GM23338 (cell line): ENCODE measurements at regions not wholly inside any gene's neighbourhood (a gene's known extent, or its start where the extent isn't known, plus 50 kb on each side); places are given as distances from the start of the nearest gene placed in this dataset.

Experiments used
- ATAC-seq: fragments of 200-7000 bp; cut with Tn5 transposase; 3 replicates; pipeline ENCODE4 v1.9.1; 2020
- DNase-seq: peaks from one replicate; pipeline ENCODE4 v3.0.0-alpha.2; 2015; ENCODE audit warnings: low spot score
- H2AFZ ChIP-seq: fragments of 200-600 bp; sonication (generic); 2 replicates; pipeline ENCODE4 v1.8.0; 2016; ENCODE audit warnings: antibody characterized with exemption, mild to moderate bottlenecking, moderate library complexity
- H3F3A ChIP-seq: fragments of 200-600 bp; sonication (generic); replicated peaks from 2 replicates; pipeline ENCODE4 v1.8.0; 2017; ENCODE audit warnings: antibody characterized with exemption, mixed run types, low read depth
- H3K27ac ChIP-seq: fragments of 200-600 bp; sonication (generic); 2 replicates; pipeline ENCODE4 v1.6.1; 2016; ENCODE audit warnings: low read depth
- H3K27me3 ChIP-seq: fragments of 200-600 bp; sonication (generic); 2 replicates; pipeline ENCODE4 v1.8.0; 2016; ENCODE audit warnings: mild to moderate bottlenecking, mixed run types, moderate library complexity; ENCODE audit not compliant: insufficient read depth
- H3K36me3 ChIP-seq: fragments of 200-600 bp; sonication (generic); 2 replicates; pipeline ENCODE4 v1.8.0; 2016; ENCODE audit warnings: mild to moderate bottlenecking; ENCODE audit not compliant: insufficient read depth
- H3K4me1 ChIP-seq: fragments of 200-600 bp; sonication (generic); 2 replicates; pipeline ENCODE4 v1.8.0; 2016; ENCODE audit warnings: mild to moderate bottlenecking, moderate library complexity; ENCODE audit not compliant: insufficient read depth
- H3K4me2 ChIP-seq: fragments of 200-600 bp; sonication (generic); 2 replicates; pipeline ENCODE4 v1.7.1; 2017; ENCODE audit warnings: mixed run types
- H3K4me3 ChIP-seq: fragments of 200-600 bp; sonication (generic); 2 replicates; pipeline ENCODE4 v1.6.1; 2016; ENCODE audit warnings: mixed run types
- H3K79me2 ChIP-seq: fragments of 200-600 bp; sonication (generic); replicated peaks from 2 replicates; pipeline ENCODE4 v1.8.0; 2017; ENCODE audit warnings: mild to moderate bottlenecking; ENCODE audit not compliant: insufficient read depth
- H3K9me2 ChIP-seq: fragments of 200-600 bp; sonication (generic); 2 replicates; pipeline ENCODE4 v1.8.0; 2017; ENCODE audit not compliant: insufficient read depth
- H4K20me1 ChIP-seq: fragments of 200-600 bp; sonication (generic); replicated peaks from 2 replicates; pipeline ENCODE4 v1.8.0; 2017; ENCODE audit warnings: mild to moderate bottlenecking; ENCODE audit not compliant: insufficient read depth
- H3K27ac Mint-ChIP-seq: 2 replicates; pipeline ENCODE4 v1.8.0; 2020; ENCODE audit warnings: inconsistent platforms, mild to moderate bottlenecking, moderate library complexity, mixed read lengths
- H3K27me3 Mint-ChIP-seq: 3 replicates; pipeline ENCODE4 v1.8.0; 2022; ENCODE audit warnings: low read depth, mild to moderate bottlenecking, moderate library complexity, mixed read lengths, inconsistent platforms; ENCODE audit not compliant: insufficient read depth, poor library complexity
- H3K36me3 Mint-ChIP-seq: 3 replicates; pipeline ENCODE4 v1.8.0; 2021; ENCODE audit warnings: low read depth, mild to moderate bottlenecking, inconsistent platforms, moderate library complexity, mixed read lengths
- H3K4me1 Mint-ChIP-seq: 3 replicates; pipeline ENCODE4 v1.8.0; 2020; ENCODE audit warnings: mild to moderate bottlenecking, inconsistent platforms, mixed read lengths
- H3K4me3 Mint-ChIP-seq: 3 replicates; pipeline ENCODE4 v1.8.0; 2021; ENCODE audit warnings: moderate library complexity, mild to moderate bottlenecking, inconsistent platforms, mixed read lengths
- H3K9me3 Mint-ChIP-seq: 3 replicates; pipeline ENCODE4 v1.8.0; 2020; ENCODE audit warnings: moderate library complexity, mild to moderate bottlenecking, inconsistent platforms, mixed read lengths
- CREB1 ChIP-seq: fragments of 250-450 bp; sonication (Bioruptor Pico); IDR thresholded peaks from 2 replicates; pipeline ENCODE4 v1.5.0; 2020; ENCODE audit warnings: low read depth, mild to moderate bottlenecking, moderate library complexity
- ETS1 ChIP-seq: IDR thresholded peaks from 2 replicates; pipeline ENCODE4 v1.6.1; 2016; ENCODE audit warnings: antibody characterized with exemption
- EZH2phosphoT487 ChIP-seq: fragments of 200-600 bp; sonication (generic); IDR thresholded peaks from one replicate; pipeline ENCODE4 v1.8.1; 2018; ENCODE audit warnings: antibody characterized with exemption; ENCODE audit not compliant: unreplicated experiment
- JUNB ChIP-seq: IDR thresholded peaks from one replicate; pipeline ENCODE4 v1.6.1; 2016; ENCODE audit warnings: antibody characterized with exemption; ENCODE audit not compliant: unreplicated experiment
- NANOG ChIP-seq: IDR thresholded peaks from 2 replicates; pipeline ENCODE4 v1.6.1; 2016; ENCODE audit warnings: antibody characterized with exemption, borderline replicate concordance
- ZNF114 ChIP-seq: fragments of 250-450 bp; sonication (Bioruptor Pico); IDR thresholded peaks from 2 replicates; pipeline ENCODE4 v1.5.0; 2020; ENCODE audit warnings: mild to moderate bottlenecking, moderate library complexity
- ZNF331 ChIP-seq: fragments of 250-450 bp; sonication (Bioruptor Pico); IDR thresholded peaks from 2 replicates; pipeline ENCODE4 v1.5.0; 2020; ENCODE audit warnings: low read depth, mild to moderate bottlenecking, moderate library complexity
- TF ChIP-seq, protein P1 (sequence below): fragments of 250-450 bp; sonication (Bioruptor Pico); IDR thresholded peaks from 2 replicates; pipeline ENCODE4 v1.5.0; 2020; ENCODE audit warnings: mild to moderate bottlenecking, moderate library complexity
- TF ChIP-seq, protein P2 (sequence below): IDR thresholded peaks from one replicate; pipeline ENCODE4 v1.6.1; 2018; ENCODE audit warnings: antibody characterized with exemption; ENCODE audit not compliant: unreplicated experiment

DNA sequence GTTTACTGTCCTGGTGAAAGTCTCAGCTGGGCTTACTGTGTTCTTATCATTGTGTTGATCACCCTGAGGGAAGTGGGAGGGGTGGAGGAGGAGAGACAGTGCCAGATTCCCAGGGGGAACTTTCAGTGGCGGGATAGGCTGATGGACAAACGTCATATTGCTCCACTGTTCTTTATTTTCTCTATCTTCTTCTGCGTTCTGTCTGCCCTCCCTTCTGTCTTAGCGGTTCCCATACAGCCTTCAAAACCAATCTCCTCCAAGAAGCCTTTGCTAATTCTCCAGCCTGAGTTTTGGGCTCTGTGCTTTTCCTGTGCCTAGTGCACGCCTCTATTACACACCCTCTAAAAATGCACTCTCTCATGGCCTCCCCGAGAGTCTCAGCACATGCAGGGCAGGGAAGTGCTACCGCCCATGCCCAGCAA, 448.7 kb upstream of the FAT1 start:
- Histone ChIP-seq H2AFZ (no peak overlapping the region), H4K20me1 (no peaks in the 10 kb centered on the region), H3F3A (no peaks in the 10 kb centered on the region), H3K36me3 (no peaks in the 10 kb centered on the region), H3K27me3 (no peaks in the 10 kb centered on the region), H3K4me1 (no peaks in the 10 kb centered on the region), H3K27ac (no peak overlapping the region), H3K4me2 (no peak overlapping the region), H3K4me3 (no peak overlapping the region), H3K9me2 (no peaks in the 10 kb centered on the region), H3K79me2 (no peaks in the 10 kb centered on the region)
- Mint-ChIP-seq H3K4me1 (no peaks in the 10 kb centered on the region), H3K27ac (no peak overlapping the region), H3K9me3 (no peaks in the 10 kb centered on the region), H3K27me3 (peaks cover 2% of the 10 kb centered on the region), H3K4me3 (no peak overlapping the region), H3K36me3 (no peaks in the 10 kb centered on the region)
- no peak for DNase-seq
- ATAC-seq = no peak
- TF ChIP-seq ETS1 (no peak), JUNB (no peak), ZNF114 (CRISPR knock-in tag) (no peak), CREB1 (no peak), ZNF331 (CRISPR knock-in tag) (no peak), EZH2phosphoT487 (no peak), NANOG (no peak)

- no peaks in the 10 kb centered on the region for H3K79me2 ChIP-seq
- no peaks in the 10 kb centered on the region for H3K4me1 ChIP-seq
- no peak overlapping the region for H2AFZ ChIP-seq
- H3F3A ChIP-seq = no peaks in the 10 kb centered on the region
- H3K9me2 ChIP-seq = no peaks in the 10 kb centered on the region
- Mint-ChIP-seq H3K4me1 (peaks cover 10% of the 10 kb centered on the region), H3K9me3 (no peaks in the 10 kb centered on the region), H3K4me3 (no peak overlapping the region), H3K36me3 (no peaks in the 10 kb centered on the region), H3K27me3 (peaks cover 2% of the 10 kb centered on the region), H3K27ac (no peak overlapping the region)
- DNase-seq (no peak), ATAC-seq (no peak)
- H3K27ac ChIP-seq = no peak overlapping the region
- H3K36me3 ChIP-seq = no peaks in the 10 kb centered on the region
- H4K20me1 ChIP-seq = no peaks in the 10 kb centered on the region
- H3K4me3 ChIP-seq = no peak overlapping the region
- H3K4me2 ChIP-seq = no peak overlapping the region
- no peaks in the 10 kb centered on the region for H3K27me3 ChIP-seq
- TF ChIP-seq ZNF331 (CRISPR knock-in tag) (no peak), EZH2phosphoT487 (no peak), ETS1 (no peak)
- TF ChIP-seq, protein P1, sequence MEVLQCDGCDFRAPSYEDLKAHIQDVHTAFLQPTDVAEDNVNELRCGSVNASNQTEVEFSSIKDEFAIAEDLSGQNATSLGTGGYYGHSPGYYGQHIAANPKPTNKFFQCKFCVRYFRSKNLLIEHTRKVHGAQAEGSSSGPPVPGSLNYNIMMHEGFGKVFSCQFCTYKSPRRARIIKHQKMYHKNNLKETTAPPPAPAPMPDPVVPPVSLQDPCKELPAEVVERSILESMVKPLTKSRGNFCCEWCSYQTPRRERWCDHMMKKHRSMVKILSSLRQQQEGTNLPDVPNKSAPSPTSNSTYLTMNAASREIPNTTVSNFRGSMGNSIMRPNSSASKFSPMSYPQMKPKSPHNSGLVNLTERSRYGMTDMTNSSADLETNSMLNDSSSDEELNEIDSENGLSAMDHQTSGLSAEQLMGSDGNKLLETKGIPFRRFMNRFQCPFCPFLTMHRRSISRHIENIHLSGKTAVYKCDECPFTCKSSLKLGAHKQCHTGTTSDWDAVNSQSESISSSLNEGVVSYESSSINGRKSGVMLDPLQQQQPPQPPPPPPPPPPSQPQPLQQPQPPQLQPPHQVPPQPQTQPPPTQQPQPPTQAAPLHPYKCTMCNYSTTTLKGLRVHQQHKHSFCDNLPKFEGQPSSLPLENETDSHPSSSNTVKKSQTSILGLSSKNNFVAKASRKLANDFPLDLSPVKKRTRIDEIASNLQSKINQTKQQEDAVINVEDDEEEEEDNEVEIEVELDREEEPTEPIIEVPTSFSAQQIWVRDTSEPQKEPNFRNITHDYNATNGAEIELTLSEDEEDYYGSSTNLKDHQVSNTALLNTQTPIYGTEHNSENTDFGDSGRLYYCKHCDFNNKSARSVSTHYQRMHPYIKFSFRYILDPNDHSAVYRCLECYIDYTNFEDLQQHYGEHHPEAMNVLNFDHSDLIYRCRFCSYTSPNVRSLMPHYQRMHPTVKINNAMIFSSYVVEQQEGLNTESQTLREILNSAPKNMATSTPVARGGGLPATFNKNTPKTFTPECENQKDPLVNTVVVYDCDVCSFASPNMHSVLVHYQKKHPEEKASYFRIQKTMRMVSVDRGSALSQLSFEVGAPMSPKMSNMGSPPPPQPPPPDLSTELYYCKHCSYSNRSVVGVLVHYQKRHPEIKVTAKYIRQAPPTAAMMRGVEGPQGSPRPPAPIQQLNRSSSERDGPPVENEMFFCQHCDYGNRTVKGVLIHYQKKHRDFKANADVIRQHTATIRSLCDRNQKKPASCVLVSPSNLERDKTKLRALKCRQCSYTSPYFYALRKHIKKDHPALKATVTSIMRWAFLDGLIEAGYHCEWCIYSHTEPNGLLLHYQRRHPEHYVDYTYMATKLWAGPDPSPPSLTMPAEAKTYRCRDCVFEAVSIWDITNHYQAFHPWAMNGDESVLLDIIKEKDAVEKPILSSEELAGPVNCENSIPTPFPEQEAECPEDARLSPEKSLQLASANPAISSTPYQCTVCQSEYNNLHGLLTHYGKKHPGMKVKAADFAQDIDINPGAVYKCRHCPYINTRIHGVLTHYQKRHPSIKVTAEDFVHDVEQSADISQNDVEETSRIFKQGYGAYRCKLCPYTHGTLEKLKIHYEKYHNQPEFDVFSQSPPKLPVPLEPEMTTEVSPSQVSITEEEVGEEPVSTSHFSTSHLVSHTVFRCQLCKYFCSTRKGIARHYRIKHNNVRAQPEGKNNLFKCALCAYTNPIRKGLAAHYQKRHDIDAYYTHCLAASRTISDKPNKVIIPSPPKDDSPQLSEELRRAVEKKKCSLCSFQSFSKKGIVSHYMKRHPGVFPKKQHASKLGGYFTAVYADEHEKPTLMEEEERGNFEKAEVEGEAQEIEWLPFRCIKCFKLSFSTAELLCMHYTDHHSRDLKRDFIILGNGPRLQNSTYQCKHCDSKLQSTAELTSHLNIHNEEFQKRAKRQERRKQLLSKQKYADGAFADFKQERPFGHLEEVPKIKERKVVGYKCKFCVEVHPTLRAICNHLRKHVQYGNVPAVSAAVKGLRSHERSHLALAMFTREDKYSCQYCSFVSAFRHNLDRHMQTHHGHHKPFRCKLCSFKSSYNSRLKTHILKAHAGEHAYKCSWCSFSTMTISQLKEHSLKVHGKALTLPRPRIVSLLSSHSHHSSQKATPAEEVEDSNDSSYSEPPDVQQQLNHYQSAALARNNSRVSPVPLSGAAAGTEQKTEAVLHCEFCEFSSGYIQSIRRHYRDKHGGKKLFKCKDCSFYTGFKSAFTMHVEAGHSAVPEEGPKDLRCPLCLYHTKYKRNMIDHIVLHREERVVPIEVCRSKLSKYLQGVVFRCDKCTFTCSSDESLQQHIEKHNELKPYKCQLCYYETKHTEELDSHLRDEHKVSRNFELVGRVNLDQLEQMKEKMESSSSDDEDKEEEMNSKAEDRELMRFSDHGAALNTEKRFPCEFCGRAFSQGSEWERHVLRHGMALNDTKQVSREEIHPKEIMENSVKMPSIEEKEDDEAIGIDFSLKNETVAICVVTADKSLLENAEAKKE (CRISPR knock-in tag) = no peak
- TF ChIP-seq, protein P2, sequence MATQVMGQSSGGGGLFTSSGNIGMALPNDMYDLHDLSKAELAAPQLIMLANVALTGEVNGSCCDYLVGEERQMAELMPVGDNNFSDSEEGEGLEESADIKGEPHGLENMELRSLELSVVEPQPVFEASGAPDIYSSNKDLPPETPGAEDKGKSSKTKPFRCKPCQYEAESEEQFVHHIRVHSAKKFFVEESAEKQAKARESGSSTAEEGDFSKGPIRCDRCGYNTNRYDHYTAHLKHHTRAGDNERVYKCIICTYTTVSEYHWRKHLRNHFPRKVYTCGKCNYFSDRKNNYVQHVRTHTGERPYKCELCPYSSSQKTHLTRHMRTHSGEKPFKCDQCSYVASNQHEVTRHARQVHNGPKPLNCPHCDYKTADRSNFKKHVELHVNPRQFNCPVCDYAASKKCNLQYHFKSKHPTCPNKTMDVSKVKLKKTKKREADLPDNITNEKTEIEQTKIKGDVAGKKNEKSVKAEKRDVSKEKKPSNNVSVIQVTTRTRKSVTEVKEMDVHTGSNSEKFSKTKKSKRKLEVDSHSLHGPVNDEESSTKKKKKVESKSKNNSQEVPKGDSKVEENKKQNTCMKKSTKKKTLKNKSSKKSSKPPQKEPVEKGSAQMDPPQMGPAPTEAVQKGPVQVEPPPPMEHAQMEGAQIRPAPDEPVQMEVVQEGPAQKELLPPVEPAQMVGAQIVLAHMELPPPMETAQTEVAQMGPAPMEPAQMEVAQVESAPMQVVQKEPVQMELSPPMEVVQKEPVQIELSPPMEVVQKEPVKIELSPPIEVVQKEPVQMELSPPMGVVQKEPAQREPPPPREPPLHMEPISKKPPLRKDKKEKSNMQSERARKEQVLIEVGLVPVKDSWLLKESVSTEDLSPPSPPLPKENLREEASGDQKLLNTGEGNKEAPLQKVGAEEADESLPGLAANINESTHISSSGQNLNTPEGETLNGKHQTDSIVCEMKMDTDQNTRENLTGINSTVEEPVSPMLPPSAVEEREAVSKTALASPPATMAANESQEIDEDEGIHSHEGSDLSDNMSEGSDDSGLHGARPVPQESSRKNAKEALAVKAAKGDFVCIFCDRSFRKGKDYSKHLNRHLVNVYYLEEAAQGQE = no peak
These were observed 451.1 kb upstream of the FAT1 start for GRCh38 chr4:187174749-187175148.
